ENCODE measurements at regions not wholly inside any gene's neighbourhood (a gene's known extent, or its start where the extent isn't known, plus 50 kb on each side); places are given as distances from the start of the nearest gene placed in this dataset.

DNA sequence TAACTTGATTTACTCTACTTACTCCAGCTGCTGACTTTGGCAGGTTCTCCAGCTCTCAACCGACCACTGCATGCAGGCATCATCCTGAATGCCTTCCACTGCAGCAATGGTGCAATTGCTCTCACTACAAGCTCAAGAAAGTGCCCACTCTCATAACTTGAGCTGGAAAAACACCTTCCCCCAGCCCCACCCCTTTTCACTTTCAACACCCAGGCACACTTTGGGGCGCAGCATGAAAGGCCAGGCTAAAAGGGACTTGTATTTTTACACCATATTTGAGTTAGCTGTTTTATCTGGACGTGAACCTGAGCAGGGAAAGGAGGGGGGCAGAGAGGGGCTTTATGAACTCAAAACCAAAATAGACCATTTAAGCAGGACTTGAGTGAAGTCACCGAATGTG is 274.5 kb downstream of the RAB28 start:
- Histone ChIP-seq H3K9ac (replicated peaks in 1 of 4; ENCODE audit: extremely low read depth in 1 of 4, low read depth in 3 of 4, low read length in 3 of 4) (no peak overlapping the region), H4K5ac (ENCODE audit: insufficient read length, low read depth, low read length) (no peak overlapping the region), H3K14ac (ENCODE audit: insufficient read length) (no peak overlapping the region), H3K4me1 (replicated peaks in 1 of 4; ENCODE audit: control insufficient read depth in 3 of 4, insufficient read depth in 4 of 4, low read length in 3 of 4) (no peaks in the 10 kb centered on the region), H2AK5ac (ENCODE audit: low read depth, low read length) (no peak overlapping the region), H3K23ac (ENCODE audit: insufficient read length) (no peak overlapping the region), H3K36me3 (ENCODE audit: control insufficient read depth in 2 of 4, insufficient read depth in 4 of 4, low read length in 3 of 4) (no peaks in the 10 kb centered on the region), H2BK5ac (ENCODE audit: low read depth, low read length) (no peak overlapping the region), H3K4me3 (ENCODE audit: extremely low read depth in 1 of 4, insufficient read depth in 2 of 4, low read depth in 3 of 4, low read length in 4 of 4) (no peak overlapping the region), H3K27ac (ENCODE audit: low read depth, low read length) (no peak overlapping the region), H3K23me2 (ENCODE audit: low read depth, low read length) (no peaks in the 10 kb centered on the region), H3K18ac (ENCODE audit: extremely low read depth, low read length) (no peak overlapping the region), H3K9me3 (ENCODE audit: insufficient read depth in 2 of 2, low read depth in 1 of 2, low read length in 1 of 2) (no peaks in the 10 kb centered on the region), H3K79me2 (ENCODE audit: control insufficient read depth in 1 of 2, insufficient read depth in 2 of 2, low read length in 2 of 2) (no peaks in the 10 kb centered on the region), H4K20me1 (replicated peaks in 1 of 2; ENCODE audit: control insufficient read depth in 1 of 2, insufficient read depth in 2 of 2, low read length in 2 of 2) (peaks cover 0 to 1% of the 10 kb centered on the region in 2 experiments), H4K8ac (ENCODE audit: extremely low read depth, insufficient read depth, low read length) (no peak overlapping the region), H2BK120ac (replicated peaks; ENCODE audit: low read depth, low read length) (no peak overlapping the region), H2AFZ (ENCODE audit: low read length) (no peak overlapping the region), H3K56ac (replicated peaks; ENCODE audit: insufficient read length, low read depth, low read length) (no peak overlapping the region), H3K27me3 (replicated peaks in 1 of 4; ENCODE audit: control insufficient read depth in 3 of 4, extremely low read depth in 1 of 4, insufficient read depth in 3 of 4, low read length in 3 of 4) (no peaks in the 10 kb centered on the region), H3K4me2 (ENCODE audit: insufficient read depth in 1 of 2, low read depth in 2 of 2, low read length in 2 of 2) (no peak overlapping the region), H2BK12ac (ENCODE audit: low read depth, low read length) (no peak overlapping the region), H2BK20ac (ENCODE audit: low read length) (no peak overlapping the region), H3K79me1 (ENCODE audit: low read depth, low read length) (no peaks in the 10 kb centered on the region), H2BK15ac (ENCODE audit: low read length) (no peak overlapping the region), H3K4ac (replicated peaks; ENCODE audit: insufficient read length, low read depth, low read length) (no peak overlapping the region), H4K91ac (replicated peaks; ENCODE audit: insufficient read length, low read length) (no peak overlapping the region)
- ChIA-PET POLR2A (ENCODE audit: partially characterized antibody) (no interaction called here), CTCF (ENCODE audit: partially characterized antibody) (interaction anchor here (1.0 to 2.1 kb wide), 3 partner anchors 10 to 39 kb away, joined by 3 to 4 read pairs (median 4); no protein-coding TSS in a partner anchor)
- FAIRE-seq = no peak
- 89% methylated on average over 4 of the region's 4 CpGs; no CpG with 5 or more reads in 1 of the 2 experiments for WGBS, 2 experiments (ENCODE audit: extremely low coverage in 1 of 2, insufficient coverage in 1 of 2, insufficient read length in 1 of 2, insufficient replicate concordance in 2 of 2, low coverage in 1 of 2, low lambda C conversion rate in 2 of 2, missing lambda C conversion rate in 1 of 2)
- no peak for DNase-seq (ENCODE audit: low read depth in 1 of 2, low spot score in 2 of 2)
- TF ChIP-seq, protein P1, sequence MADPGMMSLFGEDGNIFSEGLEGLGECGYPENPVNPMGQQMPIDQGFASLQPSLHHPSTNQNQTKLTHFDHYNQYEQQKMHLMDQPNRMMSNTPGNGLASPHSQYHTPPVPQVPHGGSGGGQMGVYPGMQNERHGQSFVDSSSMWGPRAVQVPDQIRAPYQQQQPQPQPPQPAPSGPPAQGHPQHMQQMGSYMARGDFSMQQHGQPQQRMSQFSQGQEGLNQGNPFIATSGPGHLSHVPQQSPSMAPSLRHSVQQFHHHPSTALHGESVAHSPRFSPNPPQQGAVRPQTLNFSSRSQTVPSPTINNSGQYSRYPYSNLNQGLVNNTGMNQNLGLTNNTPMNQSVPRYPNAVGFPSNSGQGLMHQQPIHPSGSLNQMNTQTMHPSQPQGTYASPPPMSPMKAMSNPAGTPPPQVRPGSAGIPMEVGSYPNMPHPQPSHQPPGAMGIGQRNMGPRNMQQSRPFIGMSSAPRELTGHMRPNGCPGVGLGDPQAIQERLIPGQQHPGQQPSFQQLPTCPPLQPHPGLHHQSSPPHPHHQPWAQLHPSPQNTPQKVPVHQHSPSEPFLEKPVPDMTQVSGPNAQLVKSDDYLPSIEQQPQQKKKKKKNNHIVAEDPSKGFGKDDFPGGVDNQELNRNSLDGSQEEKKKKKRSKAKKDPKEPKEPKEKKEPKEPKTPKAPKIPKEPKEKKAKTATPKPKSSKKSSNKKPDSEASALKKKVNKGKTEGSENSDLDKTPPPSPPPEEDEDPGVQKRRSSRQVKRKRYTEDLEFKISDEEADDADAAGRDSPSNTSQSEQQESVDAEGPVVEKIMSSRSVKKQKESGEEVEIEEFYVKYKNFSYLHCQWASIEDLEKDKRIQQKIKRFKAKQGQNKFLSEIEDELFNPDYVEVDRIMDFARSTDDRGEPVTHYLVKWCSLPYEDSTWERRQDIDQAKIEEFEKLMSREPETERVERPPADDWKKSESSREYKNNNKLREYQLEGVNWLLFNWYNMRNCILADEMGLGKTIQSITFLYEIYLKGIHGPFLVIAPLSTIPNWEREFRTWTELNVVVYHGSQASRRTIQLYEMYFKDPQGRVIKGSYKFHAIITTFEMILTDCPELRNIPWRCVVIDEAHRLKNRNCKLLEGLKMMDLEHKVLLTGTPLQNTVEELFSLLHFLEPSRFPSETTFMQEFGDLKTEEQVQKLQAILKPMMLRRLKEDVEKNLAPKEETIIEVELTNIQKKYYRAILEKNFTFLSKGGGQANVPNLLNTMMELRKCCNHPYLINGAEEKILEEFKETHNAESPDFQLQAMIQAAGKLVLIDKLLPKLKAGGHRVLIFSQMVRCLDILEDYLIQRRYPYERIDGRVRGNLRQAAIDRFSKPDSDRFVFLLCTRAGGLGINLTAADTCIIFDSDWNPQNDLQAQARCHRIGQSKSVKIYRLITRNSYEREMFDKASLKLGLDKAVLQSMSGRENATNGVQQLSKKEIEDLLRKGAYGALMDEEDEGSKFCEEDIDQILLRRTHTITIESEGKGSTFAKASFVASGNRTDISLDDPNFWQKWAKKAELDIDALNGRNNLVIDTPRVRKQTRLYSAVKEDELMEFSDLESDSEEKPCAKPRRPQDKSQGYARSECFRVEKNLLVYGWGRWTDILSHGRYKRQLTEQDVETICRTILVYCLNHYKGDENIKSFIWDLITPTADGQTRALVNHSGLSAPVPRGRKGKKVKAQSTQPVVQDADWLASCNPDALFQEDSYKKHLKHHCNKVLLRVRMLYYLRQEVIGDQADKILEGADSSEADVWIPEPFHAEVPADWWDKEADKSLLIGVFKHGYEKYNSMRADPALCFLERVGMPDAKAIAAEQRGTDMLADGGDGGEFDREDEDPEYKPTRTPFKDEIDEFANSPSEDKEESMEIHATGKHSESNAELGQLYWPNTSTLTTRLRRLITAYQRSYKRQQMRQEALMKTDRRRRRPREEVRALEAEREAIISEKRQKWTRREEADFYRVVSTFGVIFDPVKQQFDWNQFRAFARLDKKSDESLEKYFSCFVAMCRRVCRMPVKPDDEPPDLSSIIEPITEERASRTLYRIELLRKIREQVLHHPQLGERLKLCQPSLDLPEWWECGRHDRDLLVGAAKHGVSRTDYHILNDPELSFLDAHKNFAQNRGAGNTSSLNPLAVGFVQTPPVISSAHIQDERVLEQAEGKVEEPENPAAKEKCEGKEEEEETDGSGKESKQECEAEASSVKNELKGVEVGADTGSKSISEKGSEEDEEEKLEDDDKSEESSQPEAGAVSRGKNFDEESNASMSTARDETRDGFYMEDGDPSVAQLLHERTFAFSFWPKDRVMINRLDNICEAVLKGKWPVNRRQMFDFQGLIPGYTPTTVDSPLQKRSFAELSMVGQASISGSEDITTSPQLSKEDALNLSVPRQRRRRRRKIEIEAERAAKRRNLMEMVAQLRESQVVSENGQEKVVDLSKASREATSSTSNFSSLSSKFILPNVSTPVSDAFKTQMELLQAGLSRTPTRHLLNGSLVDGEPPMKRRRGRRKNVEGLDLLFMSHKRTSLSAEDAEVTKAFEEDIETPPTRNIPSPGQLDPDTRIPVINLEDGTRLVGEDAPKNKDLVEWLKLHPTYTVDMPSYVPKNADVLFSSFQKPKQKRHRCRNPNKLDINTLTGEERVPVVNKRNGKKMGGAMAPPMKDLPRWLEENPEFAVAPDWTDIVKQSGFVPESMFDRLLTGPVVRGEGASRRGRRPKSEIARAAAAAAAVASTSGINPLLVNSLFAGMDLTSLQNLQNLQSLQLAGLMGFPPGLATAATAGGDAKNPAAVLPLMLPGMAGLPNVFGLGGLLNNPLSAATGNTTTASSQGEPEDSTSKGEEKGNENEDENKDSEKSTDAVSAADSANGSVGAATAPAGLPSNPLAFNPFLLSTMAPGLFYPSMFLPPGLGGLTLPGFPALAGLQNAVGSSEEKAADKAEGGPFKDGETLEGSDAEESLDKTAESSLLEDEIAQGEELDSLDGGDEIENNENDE (IDR thresholded peaks at IDR 0.05; ENCODE audit: insufficient replicate concordance, low read length) = no peak
